ENCODE measurements at regions not wholly inside any gene's neighbourhood (a gene's known extent, or its start where the extent isn't known, plus 50 kb on each side); places are given as distances from the start of the nearest gene placed in this dataset.

DNA sequence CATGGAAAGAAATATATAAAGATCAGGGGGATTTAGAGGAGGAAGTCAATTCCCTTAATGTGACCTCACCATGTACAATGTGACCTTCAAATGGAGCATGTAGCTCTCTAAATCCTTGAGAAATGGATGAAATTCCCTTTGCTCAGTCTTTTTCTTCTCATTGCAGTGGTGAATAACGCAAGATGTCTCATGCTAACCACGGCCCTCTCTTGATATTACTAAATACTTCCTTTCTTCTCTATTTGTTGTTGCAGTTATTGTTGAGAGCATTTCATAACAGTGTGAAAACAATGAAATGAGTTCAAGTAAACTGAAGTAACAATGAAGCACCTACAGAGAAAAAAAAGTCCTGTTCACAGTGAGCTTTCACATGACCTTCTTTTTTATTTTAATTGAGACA, 55.6 kb downstream of the ZNF281 start:
- no peak for DNase-seq

DNA sequence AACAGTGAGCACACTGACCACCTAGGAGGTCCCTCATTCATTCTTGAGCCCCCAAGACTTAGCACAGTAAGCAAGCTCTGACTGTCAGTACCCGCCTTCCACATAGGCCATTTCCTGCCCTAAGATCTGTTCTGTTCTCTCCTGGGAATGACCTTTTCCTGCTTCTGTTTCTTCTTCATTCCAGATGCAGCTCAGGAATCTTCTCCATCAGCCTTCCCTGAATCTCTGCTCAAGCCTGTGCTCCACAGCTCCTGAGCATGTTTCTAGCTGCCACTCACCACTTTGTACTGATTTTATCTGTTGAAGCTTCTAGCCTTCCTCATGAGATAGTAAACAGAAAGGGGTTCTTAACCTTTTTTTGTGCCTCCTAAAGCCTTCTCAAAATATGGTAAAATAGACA, 56.6 kb downstream of the ZNF281 start:
- no peak for DNase-seq

DNA sequence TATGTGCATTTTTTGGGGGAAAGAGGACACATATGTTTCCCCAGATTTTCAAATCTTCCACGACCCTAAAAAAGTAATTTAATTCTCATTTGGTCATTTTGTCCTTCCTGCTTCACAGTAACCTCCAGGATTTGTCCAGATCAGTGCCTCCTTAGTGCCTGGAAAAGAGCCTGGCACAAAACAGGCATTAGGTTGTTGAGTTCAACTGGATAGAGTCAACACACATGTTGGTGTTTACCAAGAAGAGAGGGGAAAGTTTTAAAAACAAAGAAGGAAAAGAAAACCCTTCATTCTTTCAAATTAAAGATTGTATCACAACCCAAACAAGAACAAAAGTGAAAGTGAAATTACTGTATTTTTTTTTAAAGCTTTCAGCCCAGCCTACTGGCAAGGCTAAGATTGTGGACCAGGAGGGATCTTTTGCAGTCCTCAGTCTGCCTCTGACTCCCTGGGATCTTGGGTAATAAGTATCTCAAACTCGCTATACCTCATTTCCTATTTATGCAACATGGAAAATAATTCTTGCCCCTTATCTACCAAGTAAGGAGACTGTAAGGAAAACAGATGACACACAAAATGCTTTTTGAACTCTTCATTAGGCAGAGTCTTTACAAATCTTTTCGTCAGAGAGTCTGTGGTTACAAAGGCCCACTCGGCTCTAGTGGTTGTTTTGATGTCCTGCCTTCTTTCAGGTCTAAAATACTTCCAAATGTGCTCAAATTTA, 57.8 kb downstream of the ZNF281 start:
- no peak for DNase-seq

DNA sequence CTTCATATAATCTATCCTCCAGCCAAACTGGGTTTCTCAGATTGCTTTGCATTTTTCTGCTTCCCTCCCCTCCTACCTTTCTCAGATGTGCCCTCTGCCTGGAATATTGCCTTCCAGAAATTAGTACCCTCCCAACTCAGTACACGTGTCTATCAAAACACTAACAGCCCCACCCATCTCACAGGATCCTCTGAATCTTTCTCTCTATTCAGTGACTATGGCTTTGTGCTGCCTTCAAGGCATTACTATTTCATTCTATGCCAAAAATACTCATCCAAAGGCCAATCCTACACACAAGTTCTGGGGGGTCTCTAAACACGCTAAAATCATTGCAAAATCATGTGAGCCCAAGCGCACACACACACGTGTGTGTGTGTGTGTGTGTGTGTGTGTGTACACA, 58.4 kb downstream of the ZNF281 start:
- no peak for DNase-seq

DNA sequence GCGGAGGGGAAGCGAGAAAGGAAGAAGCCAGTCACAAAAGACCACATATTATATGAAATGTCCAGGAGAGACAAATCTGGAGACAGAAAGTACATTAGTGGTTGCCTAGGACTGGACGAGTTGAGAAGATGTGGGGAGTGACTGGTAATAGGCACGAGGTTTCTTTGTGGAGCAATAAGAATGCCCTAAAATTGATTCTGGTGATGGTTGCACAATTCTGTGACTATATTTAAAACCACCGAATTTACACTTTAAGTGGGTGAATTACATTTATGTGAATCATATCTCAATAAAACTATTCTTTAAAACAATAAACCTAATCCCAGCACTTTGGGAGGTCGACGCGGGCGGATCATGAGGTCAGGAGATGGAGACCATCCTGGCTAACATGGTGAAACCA, 63.1 kb downstream of the ZNF281 start:
- DNase-seq, result no peak

DNA sequence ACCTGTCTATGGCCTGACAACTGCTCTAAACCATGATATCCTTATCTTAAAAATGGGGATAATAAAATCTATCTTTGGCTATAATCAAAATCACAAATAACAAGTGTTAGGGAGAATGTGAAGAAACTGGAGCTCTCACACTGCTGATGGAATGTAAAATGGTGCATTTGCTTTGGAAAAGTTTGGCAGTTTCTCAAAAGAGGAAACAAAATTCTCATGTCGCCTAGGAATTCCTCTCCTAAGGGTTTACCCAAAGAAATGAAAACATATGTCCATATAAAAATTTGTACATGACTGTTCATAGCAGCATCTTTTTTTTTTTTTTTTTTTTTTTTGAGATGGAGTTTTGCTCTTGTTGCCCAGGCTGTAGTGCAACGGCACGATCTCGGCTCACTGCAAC, 64.3 kb downstream of the ZNF281 start:
- DNase-seq, result no peak

DNA sequence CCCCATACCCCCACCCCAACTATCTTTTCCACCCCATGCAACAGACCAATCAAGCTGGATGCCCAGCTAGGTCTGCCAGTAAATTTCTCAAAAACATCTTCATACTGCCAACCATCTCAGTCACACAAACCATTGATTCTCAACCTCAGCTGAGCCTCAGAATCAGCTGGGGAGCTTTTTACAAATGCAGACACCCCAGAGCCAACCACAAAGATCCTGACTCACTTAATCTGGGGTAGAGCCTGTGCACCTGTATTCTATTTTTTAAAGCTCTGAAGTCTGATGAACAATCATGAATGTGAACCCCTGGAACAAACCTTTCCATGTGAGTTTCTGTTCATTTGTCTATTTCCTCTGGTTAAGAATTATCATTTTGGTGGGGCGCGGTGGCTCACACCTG, 66.0 kb downstream of the ZNF281 start:
- DNase-seq, result no peak

DNA sequence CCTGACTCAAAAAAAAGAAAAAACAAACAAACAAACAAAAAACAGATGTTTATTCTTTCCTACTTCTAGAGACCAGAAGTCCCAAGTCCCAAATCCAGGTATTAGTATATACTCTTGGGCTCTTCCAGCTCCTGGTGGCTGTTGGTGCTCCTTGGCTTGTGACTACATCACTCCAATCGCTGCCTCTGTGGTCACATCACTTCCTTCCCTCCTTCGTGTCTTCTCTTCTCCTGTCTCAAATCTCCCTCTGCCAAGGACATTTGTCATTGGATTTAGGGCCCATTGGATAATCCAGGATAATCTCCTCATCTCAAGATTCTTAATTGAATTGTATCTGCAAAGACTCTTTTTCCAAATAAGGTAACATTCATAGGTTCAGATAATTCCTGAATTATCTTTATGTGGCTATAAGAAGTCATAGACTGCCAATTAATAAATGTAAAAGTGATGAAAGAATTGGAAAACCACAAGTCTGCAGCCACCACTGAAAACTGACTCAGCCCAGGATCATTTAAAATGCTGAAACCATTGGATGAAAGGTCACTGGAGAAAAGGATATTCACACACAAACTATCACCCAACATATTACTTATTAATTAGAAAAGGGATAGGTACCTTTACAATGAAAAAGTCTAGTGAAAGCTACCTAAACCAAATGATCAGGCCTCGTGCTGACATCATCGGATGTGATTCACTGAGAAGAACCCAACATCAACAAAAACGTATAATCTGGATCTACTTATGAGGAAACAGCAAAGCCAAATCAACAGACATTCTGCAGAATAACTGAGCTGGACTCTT, 67.1 kb downstream of the ZNF281 start:
- no peak for DNase-seq

DNA sequence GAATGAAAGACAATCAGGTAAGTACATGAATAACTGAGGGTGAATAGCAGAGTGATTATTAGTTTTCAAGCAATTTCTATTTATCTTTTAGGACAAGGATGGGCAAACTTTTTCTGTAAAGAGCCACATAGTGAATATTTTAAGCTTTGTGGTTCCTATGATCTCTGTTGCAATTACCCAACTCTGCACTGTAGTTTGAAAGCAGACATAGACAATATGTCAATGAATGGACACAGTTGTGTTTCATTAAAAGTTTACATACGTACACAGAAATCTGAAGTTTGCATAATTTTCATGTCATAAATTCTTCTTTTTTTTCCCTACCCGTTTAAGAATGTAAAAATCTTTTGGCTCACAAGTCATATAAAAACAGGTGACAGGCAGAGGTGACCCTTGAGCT, 71.4 kb downstream of the ZNF281 start:
- no peak for DNase-seq

DNA sequence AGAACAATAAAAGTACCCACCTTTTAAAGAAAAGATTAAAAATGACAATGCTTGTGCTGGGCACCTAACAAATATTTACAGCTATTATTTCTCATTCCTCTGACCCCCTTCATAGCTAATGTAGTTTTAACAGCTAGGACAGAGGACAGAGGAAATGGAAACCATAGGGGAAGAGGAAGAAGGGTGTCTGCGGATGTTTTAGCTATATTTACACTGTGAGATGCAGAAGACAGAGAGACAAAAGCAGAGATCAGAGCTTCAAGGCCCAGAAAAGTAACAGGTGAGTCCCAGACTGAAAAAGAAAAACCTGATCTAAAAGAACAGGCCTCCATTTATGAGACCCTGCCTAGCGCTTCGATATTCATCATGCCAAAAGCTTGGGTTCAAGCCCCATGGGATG, 72.0 kb downstream of the ZNF281 start:
- DNase-seq, result no peak

DNA sequence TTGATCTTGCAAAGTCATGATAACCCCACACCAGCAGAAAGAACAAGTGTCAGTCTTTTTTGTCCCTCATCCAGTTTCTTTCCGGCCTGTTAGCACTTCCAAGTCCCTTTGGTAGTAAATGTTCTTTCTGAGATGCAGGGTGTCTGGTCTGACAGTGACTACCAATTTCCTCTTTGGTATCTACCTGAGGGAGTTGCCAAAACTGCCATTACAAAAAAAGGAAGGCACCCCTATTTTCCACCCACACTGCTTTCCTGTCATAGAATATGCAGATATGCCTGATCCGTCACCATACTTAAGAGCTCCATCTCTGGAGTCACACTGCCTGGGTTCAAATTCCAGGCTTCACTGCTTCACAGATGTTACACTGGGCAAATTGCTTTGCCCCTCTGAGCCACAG, 72.4 kb downstream of the ZNF281 start:
- DNase-seq, result no peak

DNA sequence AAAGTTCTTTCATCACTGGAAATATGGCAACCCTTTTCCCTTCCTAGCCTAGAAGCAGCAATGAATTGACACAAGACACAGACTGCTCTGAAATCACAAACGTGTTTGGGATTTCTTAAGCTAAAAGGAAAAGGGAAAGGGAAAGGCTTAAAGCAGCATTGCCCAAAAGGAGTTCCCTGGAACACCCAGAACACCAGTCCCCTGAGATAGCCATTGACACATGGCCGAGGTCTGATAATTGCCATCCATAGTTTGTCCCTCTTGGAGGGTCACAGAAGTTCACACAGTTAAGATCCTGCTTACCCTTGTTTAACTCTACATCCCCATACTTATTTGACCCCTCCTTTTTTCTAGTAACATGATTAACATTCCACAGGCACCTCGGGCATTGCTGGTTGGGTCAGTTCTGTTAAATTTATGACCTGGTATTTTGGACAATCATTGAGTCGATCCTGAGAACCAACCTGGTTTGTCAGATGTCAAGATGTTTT, 72.9 kb downstream of the ZNF281 start:
- no peak for DNase-seq

DNA sequence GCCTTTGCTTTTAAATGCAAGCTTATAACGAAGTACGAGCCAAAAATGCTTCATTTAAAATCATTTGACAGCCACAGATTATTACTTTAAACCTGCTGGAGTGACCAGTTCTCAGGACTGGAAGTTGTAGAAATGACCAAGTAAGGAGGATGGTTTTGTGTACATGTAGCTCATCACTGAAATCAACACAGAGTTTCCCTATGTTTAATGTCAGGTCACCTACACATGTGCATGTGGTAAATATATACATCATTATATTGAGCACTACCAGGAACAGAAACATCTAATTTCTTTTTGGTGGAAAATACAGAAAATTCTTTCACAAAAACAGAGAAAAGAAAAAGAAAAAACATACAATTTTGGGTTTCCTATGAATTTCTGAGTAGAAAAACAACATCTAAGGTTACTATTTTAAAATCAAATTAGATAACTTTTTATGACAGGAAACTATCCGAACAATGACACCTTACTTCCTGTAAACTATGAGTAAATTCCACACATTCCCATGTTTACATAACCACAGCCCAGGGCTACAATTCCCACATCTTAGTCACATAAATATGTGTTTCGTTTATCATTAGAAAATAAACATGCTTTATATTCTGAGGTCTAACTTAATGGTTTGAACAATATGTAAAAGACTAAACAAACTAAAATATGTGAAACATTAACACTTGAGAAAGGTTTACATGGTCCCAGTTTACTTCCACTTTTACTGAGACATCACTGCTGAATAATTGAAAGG, 73.6 kb downstream of the ZNF281 start:
- DNase-seq, result no peak

DNA sequence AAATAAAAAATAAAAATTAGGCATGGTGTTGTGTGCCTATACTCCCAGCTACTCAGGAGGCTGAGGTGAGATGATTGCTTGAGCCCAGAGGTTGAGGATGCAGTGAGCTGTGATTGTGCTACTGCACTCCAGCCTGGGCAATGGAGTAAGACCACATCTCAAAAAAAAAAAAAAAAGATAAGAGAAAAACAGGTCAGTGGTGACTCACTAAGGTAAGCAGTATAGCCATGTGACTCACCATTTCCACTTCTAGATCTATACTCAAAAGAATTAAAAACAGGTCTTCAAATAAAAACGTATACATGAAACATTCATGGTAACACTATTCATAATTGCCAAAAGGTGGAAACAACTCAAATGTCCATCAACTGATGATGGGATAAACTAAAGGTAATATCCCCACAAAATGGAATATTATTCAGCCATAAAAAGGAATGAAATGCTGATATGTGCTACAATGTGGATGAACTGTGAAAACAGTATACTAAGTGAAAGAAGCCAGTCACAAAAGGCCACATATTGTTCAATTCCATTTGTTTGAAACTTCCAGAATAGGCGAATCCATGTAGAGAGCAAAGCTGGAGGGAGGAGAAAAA, 75.1 kb downstream of the ZNF281 start:
- DNase-seq, result no peak

DNA sequence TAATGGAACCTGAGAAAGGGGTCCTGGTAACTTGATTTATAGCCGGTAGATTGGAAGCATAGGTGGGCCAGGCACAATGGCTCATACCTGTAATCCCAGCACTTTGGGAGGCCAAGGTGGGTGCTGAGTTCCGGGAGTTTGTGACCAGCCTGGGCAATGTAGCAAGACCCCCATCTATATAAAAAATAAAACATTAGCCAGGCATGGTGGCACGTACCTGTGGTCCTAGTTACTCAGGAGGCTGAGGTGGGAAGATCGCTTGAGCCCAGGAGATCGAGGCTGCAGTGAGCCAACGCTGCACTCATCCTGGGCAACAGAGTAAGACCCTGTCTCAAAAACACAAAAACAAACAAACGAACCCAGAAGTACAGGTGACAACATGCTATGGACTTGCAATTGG, 76.5 kb downstream of the ZNF281 start:
- no peak for DNase-seq

DNA sequence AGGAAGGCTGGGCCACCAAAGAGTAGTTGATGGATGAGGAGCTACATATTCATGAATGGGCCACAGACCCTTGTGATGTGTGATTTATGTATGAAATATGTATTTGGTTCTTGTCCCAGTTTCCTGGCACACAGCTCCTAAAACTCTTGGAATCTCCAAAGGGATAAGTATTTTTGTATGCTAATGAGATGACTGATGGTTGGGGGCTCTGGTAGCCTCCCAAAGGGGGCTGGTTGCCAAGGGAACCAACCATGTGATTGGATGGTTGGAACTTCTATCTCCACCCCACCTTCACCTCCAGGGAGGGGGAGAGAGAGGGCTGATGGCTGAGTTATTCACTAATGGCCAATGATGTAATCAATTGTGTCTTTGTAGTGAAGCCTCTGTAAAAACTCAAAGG, 77.1 kb downstream of the ZNF281 start:
- DNase-seq, result no peak

DNA sequence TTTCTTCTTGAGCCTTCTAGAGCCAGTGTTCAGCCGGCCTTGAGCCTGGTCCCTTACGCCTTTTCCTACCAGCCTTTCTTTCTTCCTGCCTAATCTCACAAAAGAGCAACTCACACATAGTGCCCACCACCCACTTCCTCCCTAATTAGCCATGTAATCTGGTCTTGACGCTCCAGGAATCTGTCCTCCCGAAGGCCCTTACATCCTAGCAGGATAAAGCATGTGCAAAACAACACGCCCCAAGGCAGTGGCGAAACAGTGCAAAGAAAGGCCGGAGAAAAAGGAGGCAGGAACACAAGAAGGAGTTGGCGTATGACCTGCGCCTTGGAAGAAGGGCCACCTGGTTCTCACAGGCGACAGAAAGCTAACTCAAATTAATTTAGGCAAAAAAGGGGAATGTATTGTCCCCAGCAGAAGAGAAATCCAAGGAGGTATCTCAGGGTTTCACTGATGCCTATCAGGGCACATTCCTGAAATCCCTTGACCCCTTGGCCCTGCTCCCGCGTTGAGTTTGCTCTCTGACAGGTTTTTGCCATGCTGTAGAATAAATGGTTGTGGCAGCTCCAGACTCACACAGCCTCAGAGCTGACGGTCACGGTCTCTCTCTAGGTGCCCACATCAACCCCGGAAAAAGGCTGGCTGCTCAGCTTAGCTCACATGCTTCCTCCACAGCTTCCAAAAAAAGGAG, 79.0 kb downstream of the ZNF281 start:
- no peak for DNase-seq

DNA sequence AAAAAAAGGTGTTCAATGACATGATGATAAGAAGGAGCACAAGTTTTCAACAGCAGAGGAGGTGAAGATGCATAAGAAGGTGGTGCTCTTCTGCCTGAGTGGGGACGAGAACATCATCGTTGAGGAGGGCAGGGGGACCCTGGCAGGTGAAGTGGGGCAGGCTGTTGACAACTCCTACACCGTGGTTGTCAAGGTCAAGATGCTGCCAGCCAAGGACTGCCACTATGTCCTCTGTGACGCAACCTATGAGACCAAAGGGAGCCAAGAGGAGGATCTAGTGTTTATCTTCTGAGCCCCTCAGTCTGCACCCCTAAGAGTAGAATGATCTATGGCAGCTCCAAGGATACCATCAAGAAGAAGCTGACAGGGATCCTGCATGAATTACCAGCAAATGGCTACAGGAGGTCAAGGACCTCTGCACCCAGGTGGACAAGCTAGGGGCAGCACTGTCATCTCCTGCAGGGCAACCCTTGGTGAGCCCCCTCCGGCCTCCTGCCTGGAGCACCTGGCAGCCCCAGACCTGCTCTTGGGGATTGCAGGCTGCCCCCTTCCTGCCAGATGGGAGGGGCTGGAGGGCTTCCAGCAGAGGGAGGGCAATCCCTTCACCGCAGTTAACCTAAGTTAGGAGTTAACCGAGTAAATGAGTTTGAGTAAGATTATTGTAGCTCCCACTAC, 80.5 kb downstream of the ZNF281 start:
- no peak for DNase-seq

DNA sequence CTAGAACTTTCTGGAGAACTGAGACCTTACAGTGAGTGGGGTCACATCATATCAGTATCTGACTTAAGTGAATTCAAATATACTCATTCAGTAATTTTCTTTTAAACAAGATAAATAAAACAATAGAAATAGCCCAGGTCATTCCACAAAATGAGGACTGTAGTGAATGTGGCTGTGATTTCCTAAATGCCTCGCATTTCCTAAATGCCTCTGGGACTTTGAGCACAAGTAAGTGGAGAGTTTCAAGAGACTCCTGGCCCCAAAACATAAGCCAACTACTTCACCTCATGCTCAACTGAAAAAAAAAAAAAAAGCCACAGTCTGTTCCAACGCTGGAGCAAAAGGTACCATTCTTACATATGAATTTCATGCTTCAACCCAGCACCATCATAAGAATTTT, 81.5 kb downstream of the ZNF281 start:
- DNase-seq, result no peak

DNA sequence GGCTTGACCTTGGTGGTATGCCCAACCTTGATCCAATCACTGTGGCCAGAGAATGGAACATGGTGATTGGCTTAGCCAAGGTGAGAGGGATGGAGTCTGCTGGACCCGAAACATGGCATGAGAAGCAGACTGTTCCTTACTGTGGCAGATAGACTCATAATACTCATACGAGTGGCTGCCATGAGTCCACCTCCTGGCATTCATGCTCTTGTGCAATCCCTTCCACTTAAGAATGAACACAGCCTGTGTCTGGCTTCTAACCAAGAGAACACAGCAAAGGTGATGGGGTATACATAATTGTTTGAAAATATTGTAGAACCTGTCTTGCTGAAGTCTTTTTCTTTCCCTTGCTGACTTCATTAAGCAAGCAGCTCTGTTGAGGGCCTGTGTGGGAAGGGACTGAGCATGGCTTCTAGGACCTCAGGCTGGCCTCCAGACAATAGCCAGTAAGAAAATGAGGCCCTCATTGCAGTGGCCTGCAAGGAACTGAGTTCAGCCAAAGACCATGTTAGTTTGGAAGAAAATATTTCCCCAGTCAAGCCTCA, 85.9 kb downstream of the ZNF281 start:
- DNase-seq, result no peak

DNA sequence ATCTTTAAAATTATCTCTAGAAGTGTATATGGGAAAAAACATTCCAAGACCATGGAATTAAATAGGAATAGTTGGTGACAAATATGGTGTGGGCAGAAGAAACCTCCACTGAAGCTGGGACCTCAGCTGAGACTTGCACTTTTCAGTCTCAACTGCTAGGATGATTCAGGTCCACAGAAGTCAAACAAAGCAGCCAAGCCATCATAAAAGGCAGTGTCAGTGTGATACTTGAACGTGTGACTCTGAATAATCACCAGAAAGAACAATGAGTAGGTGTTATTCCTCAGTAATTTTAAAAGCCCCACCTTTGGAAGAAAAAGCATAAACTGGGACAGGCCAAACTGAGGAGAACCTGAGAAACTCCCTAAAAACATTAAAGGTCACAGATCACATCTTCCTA, 90.7 kb downstream of the ZNF281 start:
- DNase-seq, result no peak

DNA sequence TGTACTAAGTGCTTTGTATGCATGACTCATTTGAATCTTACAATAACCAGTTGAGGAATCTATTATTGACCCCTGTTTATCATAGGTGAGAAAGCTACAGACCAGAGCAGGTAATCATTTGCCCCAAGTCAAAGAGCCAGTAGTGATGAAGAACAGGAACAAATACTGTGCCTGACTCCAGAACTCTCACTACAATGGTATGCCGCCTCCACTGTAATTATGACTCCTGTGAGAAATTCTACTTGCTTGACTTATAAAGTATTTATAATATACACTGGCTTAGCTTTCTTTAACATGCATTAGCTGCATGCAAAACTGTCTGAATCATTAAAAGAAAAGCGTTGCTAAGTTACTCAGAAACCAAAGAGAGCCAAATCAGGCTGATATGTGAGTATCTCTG, 92.6 kb downstream of the ZNF281 start:
- DNase-seq, result no peak
